OCI-LY1 (cell line): ENCODE measurements at regions not wholly inside any gene's neighbourhood (a gene's known extent, or its start where the extent isn't known, plus 50 kb on each side); places are given as distances from the start of the nearest gene placed in this dataset.

Experiments
- H2AFZ ChIP-seq: fragments of 200-600 bp; sonication (generic), shearing (Covaris generic); 2 replicates; pipeline ENCODE4 v1.6.0; 2014; ENCODE audit warnings: antibody characterized with exemption, mild to moderate bottlenecking, low read length
- H3F3A ChIP-seq: fragments of 200-600 bp; sonication (generic), shearing (Covaris generic); 2 replicates; pipeline ENCODE4 v1.6.0; 2014; ENCODE audit warnings: mild to moderate bottlenecking, antibody characterized with exemption, low read length, moderate library complexity; ENCODE audit not compliant: insufficient read depth
- H3K27ac ChIP-seq: fragments of 200-600 bp; sonication (generic); 2 replicates; pipeline ENCODE4 v1.5.1; 2014; ENCODE audit warnings: low read length, mixed run types, mild to moderate bottlenecking, low read depth; ENCODE audit not compliant: poor library complexity, severe bottlenecking
- H3K27me3 ChIP-seq: fragments of 200-600 bp; sonication (generic); 2 replicates; pipeline ENCODE4 v1.6.0; 2014; ENCODE audit warnings: antibody characterized with exemption, mild to moderate bottlenecking, low read length, moderate library complexity; ENCODE audit not compliant: insufficient read depth
- H3K36me3 ChIP-seq: fragments of 200-600 bp; sonication (generic); 2 replicates; pipeline ENCODE4 v1.6.1; 2014; ENCODE audit warnings: mild to moderate bottlenecking, antibody characterized with exemption, low read length, moderate library complexity, mixed read lengths; ENCODE audit not compliant: insufficient read depth
- H3K4me1 ChIP-seq: fragments of 200-600 bp; sonication (generic); 2 replicates; pipeline ENCODE4 v1.5.1; 2014; ENCODE audit warnings: mild to moderate bottlenecking, low read length, moderate library complexity; ENCODE audit not compliant: insufficient read depth, severe bottlenecking
- H3K4me2 ChIP-seq: fragments of 200-600 bp; sonication (generic), shearing (Covaris generic); 2 replicates; pipeline ENCODE4 v1.6.1; 2014; ENCODE audit warnings: low read length
- H3K4me3 ChIP-seq: fragments of 200-600 bp; sonication (generic); 2 replicates; pipeline ENCODE4 v1.5.1; 2014; ENCODE audit warnings: low read length, low read depth, mild to moderate bottlenecking, mixed read lengths; ENCODE audit not compliant: poor library complexity, severe bottlenecking
- H3K79me2 ChIP-seq: fragments of 200-600 bp; shearing (Covaris generic); 2 replicates; pipeline ENCODE4 v1.6.1; 2016; ENCODE audit warnings: mixed run types, low read length, mixed read lengths; ENCODE audit not compliant: insufficient read depth
- H3K9ac ChIP-seq: fragments of 200-600 bp; sonication (generic), shearing (Covaris generic); 2 replicates; pipeline ENCODE4 v1.6.1; 2014; ENCODE audit warnings: mild to moderate bottlenecking, low read length, mixed read lengths
- H3K9me2 ChIP-seq: fragments of 200-600 bp; sonication (generic), shearing (Covaris generic); 2 replicates; pipeline ENCODE4 v1.6.1; 2014; ENCODE audit warnings: low read depth, mild to moderate bottlenecking, low read length, mixed read lengths
- H3K9me3 ChIP-seq: fragments of 200-600 bp; shearing (Covaris generic); 2 replicates; pipeline ENCODE4 v1.6.1; 2014; ENCODE audit warnings: low read length, mixed read lengths
- H4K20me1 ChIP-seq: fragments of 200-600 bp; sonication (generic), shearing (Covaris generic); 2 replicates; pipeline ENCODE4 v1.6.0; 2016; ENCODE audit warnings: mild to moderate bottlenecking, low read length; ENCODE audit not compliant: insufficient read depth
- EZH2 ChIP-seq: fragments of 200-600 bp; sonication (generic), shearing (Covaris generic); IDR thresholded peaks from 2 replicates; pipeline ENCODE4 v1.8.0; 2017; ENCODE audit warnings: borderline replicate concordance, mixed run types, mild to moderate bottlenecking, antibody characterized with exemption, low read length, moderate library complexity, mixed read lengths
- TF ChIP-seq, protein P1 (sequence below): fragments of 200-600 bp; sonication (generic), shearing (Covaris generic); IDR thresholded peaks from 2 replicates; pipeline ENCODE4 v1.5.1; 2017; ENCODE audit warnings: mild to moderate bottlenecking, antibody characterized with exemption, low read length, moderate library complexity, mixed read lengths

GRCh38 chr9:80793706-80794105 lies 895.6 kb downstream of the TLE1 start:
- Histone ChIP-seq H3K4me1 (no peaks in the 10 kb centered on the region), H3K4me2 (no peak overlapping the region), H3K27me3 (no peaks in the 10 kb centered on the region), H3F3A (no peaks in the 10 kb centered on the region), H3K36me3 (no peaks in the 10 kb centered on the region), H3K79me2 (no peaks in the 10 kb centered on the region), H3K9ac (no peak overlapping the region), H3K4me3 (no peak overlapping the region), H4K20me1 (no peaks in the 10 kb centered on the region), H3K9me3 (no peaks in the 10 kb centered on the region), H3K27ac (no peak overlapping the region), H2AFZ (no peak overlapping the region), H3K9me2 (no peaks in the 10 kb centered on the region)
- TF ChIP-seq, protein P1, sequence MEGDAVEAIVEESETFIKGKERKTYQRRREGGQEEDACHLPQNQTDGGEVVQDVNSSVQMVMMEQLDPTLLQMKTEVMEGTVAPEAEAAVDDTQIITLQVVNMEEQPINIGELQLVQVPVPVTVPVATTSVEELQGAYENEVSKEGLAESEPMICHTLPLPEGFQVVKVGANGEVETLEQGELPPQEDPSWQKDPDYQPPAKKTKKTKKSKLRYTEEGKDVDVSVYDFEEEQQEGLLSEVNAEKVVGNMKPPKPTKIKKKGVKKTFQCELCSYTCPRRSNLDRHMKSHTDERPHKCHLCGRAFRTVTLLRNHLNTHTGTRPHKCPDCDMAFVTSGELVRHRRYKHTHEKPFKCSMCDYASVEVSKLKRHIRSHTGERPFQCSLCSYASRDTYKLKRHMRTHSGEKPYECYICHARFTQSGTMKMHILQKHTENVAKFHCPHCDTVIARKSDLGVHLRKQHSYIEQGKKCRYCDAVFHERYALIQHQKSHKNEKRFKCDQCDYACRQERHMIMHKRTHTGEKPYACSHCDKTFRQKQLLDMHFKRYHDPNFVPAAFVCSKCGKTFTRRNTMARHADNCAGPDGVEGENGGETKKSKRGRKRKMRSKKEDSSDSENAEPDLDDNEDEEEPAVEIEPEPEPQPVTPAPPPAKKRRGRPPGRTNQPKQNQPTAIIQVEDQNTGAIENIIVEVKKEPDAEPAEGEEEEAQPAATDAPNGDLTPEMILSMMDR, result no peak
- no peak for TF ChIP-seq EZH2

- H3K36me3 ChIP-seq, result no peaks in the 10 kb centered on the region
Measured at GRCh38 chr9:80792726-80793125, 896.6 kb downstream of the TLE1 start.

DNA sequence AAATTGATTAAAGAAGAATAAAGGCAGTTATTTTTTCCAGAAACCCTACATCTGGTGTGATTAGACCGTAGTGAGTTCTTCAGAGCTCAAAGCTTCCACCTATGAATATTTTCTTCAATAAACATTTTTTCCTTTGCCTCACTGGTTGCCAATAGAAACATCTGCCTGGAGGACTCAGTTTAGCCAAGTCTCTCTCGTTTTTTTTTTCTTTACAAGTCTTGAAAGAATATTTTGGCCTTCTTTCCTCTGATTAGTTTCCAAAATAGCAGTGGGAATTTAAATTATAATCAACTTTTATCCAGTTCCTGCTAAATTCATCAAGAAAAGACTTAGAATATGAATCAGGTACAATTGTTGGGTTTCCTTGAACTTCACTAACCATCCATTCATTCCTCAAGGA lies 897.5 kb downstream of the TLE1 start:
- TF ChIP-seq EZH2, result no peak
- TF ChIP-seq, protein P1, result no peak
- Histone ChIP-seq H3K4me1 (no peaks in the 10 kb centered on the region), H3K27ac (no peak overlapping the region), H3K9me3 (no peaks in the 10 kb centered on the region), H3K27me3 (no peaks in the 10 kb centered on the region), H3K4me3 (no peak overlapping the region), H3K9me2 (no peaks in the 10 kb centered on the region), H3K79me2 (no peaks in the 10 kb centered on the region), H2AFZ (no peak overlapping the region), H3K9ac (no peak overlapping the region), H4K20me1 (no peaks in the 10 kb centered on the region), H3K4me2 (no peak overlapping the region), H3F3A (no peaks in the 10 kb centered on the region), H3K36me3 (no peaks in the 10 kb centered on the region)

More at GRCh38 chr9:80792726-80793125, 896.6 kb downstream of the TLE1 start:
- H3K4me2 ChIP-seq, result no peak overlapping the region
- no peaks in the 10 kb centered on the region for H3F3A ChIP-seq
- H3K4me3 ChIP-seq, result no peak overlapping the region
- H4K20me1 ChIP-seq, result no peaks in the 10 kb centered on the region
- no peaks in the 10 kb centered on the region for H3K9me3 ChIP-seq
- no peak overlapping the region for H2AFZ ChIP-seq
- no peaks in the 10 kb centered on the region for H3K4me1 ChIP-seq
- H3K79me2 ChIP-seq, result no peaks in the 10 kb centered on the region
- TF ChIP-seq EZH2, result no peak
- TF ChIP-seq, protein P1, result no peak
- H3K27me3 ChIP-seq, result no peaks in the 10 kb centered on the region
- no peaks in the 10 kb centered on the region for H3K9me2 ChIP-seq
- H3K9ac ChIP-seq, result no peak overlapping the region
- H3K27ac ChIP-seq, result no peak overlapping the region
